GM21737 (cell line): ENCODE measurements at regions not wholly inside any gene's neighbourhood (a gene's known extent, or its start where the extent isn't known, plus 50 kb on each side); places are given as distances from the start of the nearest gene placed in this dataset.

ENCODE experiments used
- ATAC-seq: cut with Tn5 transposase; IDR thresholded peaks from one replicate; pipeline ENCODE4 v1.9.1; 2021; ENCODE audit warnings: mild to moderate bottlenecking, moderate library complexity; ENCODE audit not compliant: unreplicated experiment

GRCh38 chr4:166259081-166259480 is 386.0 kb downstream of the TLL1 start:
- ATAC-seq: no peak

GRCh38 chr4:166274136-166274761 is 401.2 kb downstream of the TLL1 start:
- ATAC-seq: no peak

GRCh38 chr4:166274775-166275174 is 401.7 kb downstream of the TLL1 start:
- ATAC-seq: no peak

GRCh38 chr4:166277401-166277800 is 404.4 kb downstream of the TLL1 start:
- ATAC-seq: no peak

GRCh38 chr4:166277853-166278252 is 404.8 kb downstream of the TLL1 start:
- no peak for ATAC-seq

- ATAC-seq: no peak
Measured at GRCh38 chr4:166279261-166279660, 406.2 kb downstream of the TLL1 start.

- ATAC-seq: no peak
Measured at GRCh38 chr4:166280642-166281041, 407.6 kb downstream of the TLL1 start.

- no peak for ATAC-seq
Measured at GRCh38 chr4:166282081-166282770, 409.2 kb downstream of the TLL1 start.

GRCh38 chr4:166284221-166284620 is 411.2 kb downstream of the TLL1 start:
- ATAC-seq: no peak

GRCh38 chr4:166290426-166290825 is 417.4 kb downstream of the TLL1 start:
- no peak for ATAC-seq

- no peak for ATAC-seq
Measured at GRCh38 chr4:166293556-166293955, 420.5 kb downstream of the TLL1 start.

GRCh38 chr4:166301266-166301665 is 428.2 kb downstream of the TLL1 start:
- no peak for ATAC-seq

GRCh38 chr4:166308647-166309046 is 435.6 kb downstream of the TLL1 start:
- ATAC-seq: no peak

- ATAC-seq: no peak
Measured at GRCh38 chr4:166309286-166309685, 436.2 kb downstream of the TLL1 start.

GRCh38 chr4:166311169-166311568 is 438.1 kb downstream of the TLL1 start:
- no peak for ATAC-seq

- ATAC-seq: no peak
Measured at GRCh38 chr4:166312166-166312565, 439.1 kb downstream of the TLL1 start.

GRCh38 chr4:166314902-166315301 is 441.9 kb downstream of the TLL1 start:
- ATAC-seq: no peak

- ATAC-seq: no peak
Measured at GRCh38 chr4:166315721-166316467, 442.9 kb downstream of the TLL1 start.

- ATAC-seq: no peak
Measured at GRCh38 chr4:166318810-166319525, 445.9 kb downstream of the TLL1 start.

GRCh38 chr4:166323250-166323649 is 450.2 kb downstream of the TLL1 start:
- no peak for ATAC-seq

GRCh38 chr4:166324321-166324720 is 451.3 kb downstream of the TLL1 start:
- no peak for ATAC-seq
